Astrocyte of the cerebellum (primary cell): ENCODE measurements at regions not wholly inside any gene's neighbourhood (a gene's known extent, or its start where the extent isn't known, plus 50 kb on each side); places are given as distances from the start of the nearest gene placed in this dataset.
"Not testable (repeated sequence)": the region's sequence is repeated elsewhere in the genome, so short reads cannot be mapped to it uniquely, and the experiment has no call there.

Experiments used
- DNase-seq: peaks from one replicate; pipeline ENCODE4 v3.0.0-alpha.2; 2011; ENCODE audit warnings: low read depth
- H3K4me3 ChIP-seq: 2 replicates; pipeline ENCODE4 v1.5.1; 2011; ENCODE audit warnings: mild to moderate bottlenecking, low read depth, low read length, moderate library complexity
- CTCF ChIP-seq: IDR thresholded peaks from 2 replicates; pipeline ENCODE4 v1.5.1; 2012; ENCODE audit warnings: low read length, low read depth, moderate library complexity, mild to moderate bottlenecking; ENCODE audit errors: missing control alignments
- in situ Hi-C: cut with HindIII; loops from 2 replicates; pipeline ENCODE4 v1.10.0; 2017; ENCODE audit warnings: low sequenced_read_pairs

DNA sequence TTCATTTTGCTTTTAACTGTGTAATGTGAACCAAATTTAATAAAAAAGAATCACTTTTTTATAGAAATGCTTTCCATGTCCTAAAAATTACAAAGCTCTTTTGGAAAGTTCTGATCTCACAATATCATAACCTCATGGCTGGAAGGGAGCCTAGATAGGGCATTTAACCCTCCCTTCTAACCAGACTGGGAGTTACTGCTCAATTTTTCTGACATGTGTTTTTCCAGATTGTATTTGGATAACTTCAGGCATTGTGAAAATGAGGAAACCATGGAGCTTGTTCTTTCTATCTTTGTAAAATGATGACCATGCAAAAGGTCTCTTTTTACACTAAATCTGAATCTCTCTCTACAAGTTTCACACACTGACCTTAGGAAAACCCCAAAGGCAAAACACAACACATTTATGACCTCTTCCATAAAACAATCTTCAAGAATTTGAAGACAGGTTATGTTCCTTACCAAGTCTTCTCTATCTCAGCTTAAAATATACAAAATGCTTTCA, 508.8 kb downstream of the DIPK2A start:
- no peak overlapping the region for H3K4me3 ChIP-seq
- in situ Hi-C loops: no loop called here
- DNase-seq: no peak
- TF ChIP-seq CTCF: no peak

DNA sequence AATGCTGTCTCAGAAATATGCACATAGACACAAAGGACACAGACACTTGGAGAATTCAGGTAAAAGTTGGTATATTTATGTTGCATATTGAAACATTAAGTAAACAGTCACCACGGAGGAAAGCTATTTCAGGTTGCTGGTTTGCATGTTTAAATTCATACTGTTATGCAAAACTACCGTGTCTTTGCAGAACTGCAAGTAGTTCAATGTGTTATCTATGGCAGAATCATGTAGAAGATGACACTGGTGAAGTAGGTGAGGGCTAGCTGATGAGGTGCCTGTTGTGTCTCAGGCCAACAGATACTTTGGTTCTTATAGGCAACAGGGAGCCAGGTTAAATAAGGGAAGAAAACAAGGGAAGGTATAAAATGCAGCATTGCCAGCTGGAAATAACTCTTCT, 511.3 kb downstream of the DIPK2A start:
- H3K4me3 ChIP-seq: no peak overlapping the region
- TF ChIP-seq CTCF: no peak
- in situ Hi-C loops: no loop called here
- DNase-seq: no peak

DNA sequence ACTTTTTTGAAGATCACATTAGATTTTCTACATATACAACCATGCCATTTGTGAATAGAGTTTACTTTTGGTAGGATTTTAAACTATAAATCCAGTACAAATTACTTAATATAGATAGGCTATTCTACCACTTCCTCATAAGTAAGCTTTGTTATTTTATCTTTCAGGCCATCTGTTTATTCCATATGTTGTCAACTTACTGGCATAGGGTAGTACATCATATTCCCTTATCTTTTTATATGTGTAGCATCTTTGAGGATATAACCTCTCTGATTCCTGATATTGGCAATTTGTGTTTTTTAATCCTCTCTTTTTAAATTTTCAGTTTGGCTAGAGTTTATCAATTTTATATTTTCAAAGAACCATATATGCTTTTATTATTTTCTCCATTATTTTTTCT, 515.4 kb downstream of the DIPK2A start:
- TF ChIP-seq CTCF: no peak
- no peak overlapping the region for H3K4me3 ChIP-seq
- in situ Hi-C loops: no loop called here
- DNase-seq: no peak

DNA sequence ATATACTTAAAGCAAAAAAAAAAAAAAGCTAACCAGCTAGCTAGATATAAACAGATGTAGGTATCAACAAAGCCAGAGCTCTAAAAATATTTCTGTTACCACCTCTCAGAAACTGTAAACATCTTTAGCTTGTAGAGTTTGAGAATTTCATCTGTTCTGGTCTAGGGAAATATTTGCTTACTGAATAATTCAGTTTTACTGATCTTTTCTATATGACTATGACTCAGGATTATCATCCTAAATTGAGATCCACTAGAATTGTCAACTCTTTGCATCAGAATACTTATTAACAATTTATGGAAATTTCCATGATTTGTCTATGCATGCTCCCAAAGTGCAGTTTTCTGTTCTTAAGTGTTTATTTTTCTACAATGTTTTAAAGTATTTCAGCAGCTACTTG, 517.3 kb downstream of the DIPK2A start:
- no peak for DNase-seq
- TF ChIP-seq CTCF: no peak
- in situ Hi-C loops: no loop called here
- no peak overlapping the region for H3K4me3 ChIP-seq

DNA sequence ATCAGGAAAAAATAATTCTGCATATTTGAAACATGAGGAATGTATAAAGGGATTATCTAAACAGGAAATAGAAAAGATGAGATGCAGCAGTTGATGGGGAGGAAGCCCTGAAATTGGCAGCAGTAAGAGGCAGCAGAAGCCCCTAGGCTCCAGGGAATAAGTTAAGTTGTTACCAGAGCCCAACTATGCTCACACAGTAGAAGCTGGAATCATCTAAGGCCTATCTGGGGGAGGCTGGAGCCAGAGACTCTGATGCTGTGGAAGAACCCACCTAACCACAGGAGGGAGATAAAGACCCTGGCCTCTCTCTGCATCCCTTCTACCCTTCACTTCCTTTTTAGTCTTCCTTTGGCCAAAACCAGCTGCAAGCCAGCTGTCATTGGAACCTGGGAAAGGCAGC, 519.7 kb downstream of the DIPK2A start:
- no peak for DNase-seq
- in situ Hi-C loops: no loop called here
- no peak for TF ChIP-seq CTCF
- no peak overlapping the region for H3K4me3 ChIP-seq

DNA sequence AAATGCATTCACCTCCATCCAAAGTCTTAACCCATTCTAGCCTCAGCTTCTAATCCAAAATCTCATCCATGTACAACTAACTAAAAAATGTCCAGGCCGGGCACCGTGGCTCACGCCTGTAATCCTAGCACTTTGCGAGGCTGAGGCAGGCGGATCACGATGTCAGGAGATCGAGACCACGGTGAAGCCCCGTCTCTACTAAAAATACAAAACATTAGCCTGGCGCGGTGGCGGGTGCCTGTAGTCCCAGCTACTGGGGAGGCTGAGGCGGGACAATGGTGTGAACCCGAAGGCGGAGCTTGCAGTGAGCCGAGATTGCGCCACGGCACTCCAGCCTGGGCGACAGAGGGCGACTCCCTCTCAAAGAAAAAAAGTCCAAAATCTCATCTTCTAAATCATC, 523.0 kb downstream of the DIPK2A start:
- H3K4me3 ChIP-seq, DNase-seq, in situ Hi-C loops: not testable (repeated sequence)

- TF ChIP-seq CTCF: no peak
- DNase-seq: no peak
- no peak overlapping the region for H3K4me3 ChIP-seq
- in situ Hi-C loops: no loop called here
These were observed 524.7 kb downstream of the DIPK2A start for GRCh38 chr3:144496141-144496835.
